IMR-90 (cell line): ENCODE measurements at regions not wholly inside any gene's neighbourhood (a gene's known extent, or its start where the extent isn't known, plus 50 kb on each side); places are given as distances from the start of the nearest gene placed in this dataset.
"Not testable (repeated sequence)": the region's sequence is repeated elsewhere in the genome, so short reads cannot be mapped to it uniquely, and the experiment has no call there.

Source experiments
- ATAC-seq: fragments of 200-7000 bp; cut with Tn5 transposase; 2 replicates; pipeline ENCODE4 v1.9.1; 2020; ENCODE audit warnings: low read depth, mild to moderate bottlenecking, moderate library complexity
- BruUV-seq: library from RNA; stranded (reverse); fragments of 400-500 nt; replicated peaks from 2 replicates; lab custom pipeline; 2021; lab: Mats Ljungman, UMichigan
- CTCF ChIA-PET: fragments of 300-600 bp; formaldehyde crosslinking; extraction: SDS; loops from one replicate; lab custom pipeline; 2021; ENCODE audit warnings: antibody characterized with exemption; lab: Yijun Ruan, JAX
- POLR2A ChIA-PET: fragments of 300-600 bp; sonication (Branson Sonifier 250); formaldehyde crosslinking; loops from one replicate; lab custom pipeline; 2022; ENCODE audit warnings: antibody characterized with exemption; ENCODE audit not compliant: unreplicated experiment; lab: Charles Lee
- DNase-seq: peaks from one replicate; pipeline ENCODE4 v3.0.0; 2013
- H2AFZ ChIP-seq: replicated peaks from 2 replicates; pipeline ENCODE3; 2013; ENCODE audit warnings: low read length, mild to moderate bottlenecking; ENCODE audit not compliant: poor library complexity
- H2AK5ac ChIP-seq: 2 replicates; pipeline ENCODE4 v1.6.1; 2013; ENCODE audit warnings: low read depth, low read length, inconsistent platforms
- H2AK9ac ChIP-seq: replicated peaks from 2 replicates; pipeline ENCODE3; 2013; ENCODE audit warnings: mild to moderate bottlenecking, low read depth, low read length, moderate library complexity; ENCODE audit not compliant: poor library complexity
- H2BK120ac ChIP-seq: 2 replicates; pipeline ENCODE4 v1.6.1; 2013; ENCODE audit warnings: low read depth, low read length, inconsistent platforms
- H2BK15ac ChIP-seq: 3 replicates; pipeline ENCODE4 v1.6.1; 2013; ENCODE audit warnings: low read depth, low read length, inconsistent platforms
- H2BK20ac ChIP-seq: 2 replicates; pipeline ENCODE4 v1.6.1; 2013; ENCODE audit warnings: low read depth, mild to moderate bottlenecking, inconsistent platforms, low read length, moderate library complexity
- H2BK5ac ChIP-seq: 2 replicates; pipeline ENCODE4 v1.6.1; 2013; ENCODE audit warnings: mild to moderate bottlenecking, low read depth, low read length, inconsistent platforms; ENCODE audit not compliant: poor library complexity, severe bottlenecking
- H3K14ac ChIP-seq: replicated peaks from 2 replicates; pipeline ENCODE4 v1.6.1; 2013; ENCODE audit warnings: low read depth, low read length, inconsistent platforms
- H3K18ac ChIP-seq: 2 replicates; pipeline ENCODE4 v1.6.1; 2013; ENCODE audit warnings: low read depth, low read length, control low read depth
- H3K23ac ChIP-seq: 2 replicates; pipeline ENCODE4 v1.6.1; 2013; ENCODE audit warnings: low read depth, low read length, inconsistent platforms
- H3K27ac ChIP-seq: 2 replicates; pipeline ENCODE4 v1.5.1; 2013; ENCODE audit warnings: mild to moderate bottlenecking, control low read depth, low read length; ENCODE audit not compliant: insufficient read depth
- H3K27me3 ChIP-seq: 2 replicates; pipeline ENCODE4 v1.6.1; 2013; ENCODE audit warnings: low read length; ENCODE audit not compliant: control insufficient read depth, insufficient read depth
- H3K36me3 ChIP-seq: 2 replicates; pipeline ENCODE4 v1.6.1; 2013; ENCODE audit warnings: low read length, mixed read lengths; ENCODE audit not compliant: control insufficient read depth, insufficient read depth
- H3K4ac ChIP-seq: 2 replicates; pipeline ENCODE4 v1.6.1; 2013; ENCODE audit warnings: low read depth, low read length, inconsistent platforms
- H3K4me1 ChIP-seq: 2 replicates; pipeline ENCODE4 v1.6.1; 2013; ENCODE audit warnings: low read length, mixed read lengths; ENCODE audit not compliant: control insufficient read depth, insufficient read depth
- H3K4me2 ChIP-seq: 2 replicates; pipeline ENCODE4 v1.6.1; 2013; ENCODE audit warnings: low read depth, mild to moderate bottlenecking, control low read depth, low read length, moderate library complexity
- H3K4me3 ChIP-seq: 2 replicates; pipeline ENCODE4 v1.5.1; 2013; ENCODE audit warnings: low read depth, mild to moderate bottlenecking, control low read depth, low read length, moderate library complexity; ENCODE audit not compliant: insufficient read depth
- H3K56ac ChIP-seq: 2 replicates; pipeline ENCODE4 v1.6.1; 2013; ENCODE audit warnings: low read length, inconsistent platforms; ENCODE audit not compliant: insufficient read depth; ENCODE audit errors: extremely low read depth
- H3K79me1 ChIP-seq, 2 experiments: 2 replicates each; pipeline ENCODE4 v1.6.1; 2013; ENCODE audit warnings: low read length in 2 of 2, inconsistent platforms in 1 of 2, low read depth in 1 of 2
- H3K9ac ChIP-seq: 2 replicates; pipeline ENCODE4 v1.6.1; 2013; ENCODE audit warnings: low read depth, low read length, control low read depth
- H3K9me1 ChIP-seq: 2 replicates; pipeline ENCODE4 v1.6.1; 2013; ENCODE audit warnings: low read length, inconsistent platforms; ENCODE audit not compliant: insufficient read depth
- H3K9me3 ChIP-seq: 2 replicates; pipeline ENCODE4 v1.6.1; 2013; ENCODE audit warnings: low read length; ENCODE audit not compliant: control insufficient read depth, insufficient read depth
- H4K20me1 ChIP-seq: 2 replicates; pipeline ENCODE4 v1.6.1; 2013; ENCODE audit warnings: low read length, inconsistent platforms; ENCODE audit not compliant: insufficient read depth
- H4K5ac ChIP-seq: 2 replicates; pipeline ENCODE4 v1.6.1; 2013; ENCODE audit warnings: mild to moderate bottlenecking, low read depth, low read length, control low read depth
- H4K8ac ChIP-seq, 2 experiments: 2 replicates each; pipeline ENCODE4 v1.6.1; 2013; ENCODE audit warnings: low read depth in 2 of 2, low read length in 2 of 2, control low read depth in 1 of 2, inconsistent platforms in 1 of 2
- H4K91ac ChIP-seq: 2 replicates; pipeline ENCODE4 v1.6.1; 2013; ENCODE audit warnings: low read depth, low read length, inconsistent platforms; ENCODE audit not compliant: insufficient read depth
- WGBS, 2 experiments: methylation state at CpG; one replicate each; pipeline versions ENCODE4 v1.1.5 to v1.1.7; 2013; ENCODE audit warnings: missing lambda C conversion rate in 2 of 2; ENCODE audit not compliant: insufficient read length in 1 of 2; ENCODE audit errors: extremely low coverage in 2 of 2; 5-methylcytosine and 5-hydroxymethylcytosine counted together
- dilution Hi-C: fragments of 300-500 bp; cut with HindIII; formaldehyde crosslinking; loops from one replicate; pipeline ENCODE4 v1.14.3; 2018; ENCODE audit warnings: low sequenced_read_pairs; ENCODE audit not compliant: unreplicated experiment
- in situ Hi-C: fragments of 300-500 bp; cut with MboI; formaldehyde crosslinking; loops from 3 replicates; pipeline ENCODE4 v1.14.3; 2019; ENCODE audit warnings: low sequenced_read_pairs, inconsistent platforms, mixed read lengths
- intact Hi-C: fragments of 100-400 bp; cut with micrococcal nuclease; formaldehyde crosslinking; loops from 2 replicates; pipeline ENCODE4 v1.10.0; 2022

DNA sequence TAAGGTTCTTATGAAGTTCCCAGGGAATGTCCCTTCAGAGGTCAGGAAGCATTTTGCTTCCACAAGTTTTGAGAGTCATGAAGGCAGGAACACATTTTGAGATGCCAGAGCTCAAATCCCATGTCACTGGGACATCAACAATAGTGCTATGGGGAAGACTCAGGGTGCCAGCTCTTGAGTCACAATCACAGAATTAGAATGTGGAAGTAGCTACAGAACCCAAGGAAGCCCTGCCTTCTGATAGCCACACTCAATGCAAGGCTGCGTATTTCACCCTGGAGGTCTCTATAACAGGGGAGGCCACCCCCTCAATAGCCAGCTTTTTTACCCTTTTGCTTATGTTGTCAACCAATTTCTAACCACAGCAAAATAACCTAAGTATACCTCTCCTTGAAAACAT lies 145.6 kb downstream of the FAM72C start:
- H3K9me3 ChIP-seq, H4K5ac ChIP-seq, ATAC-seq, H3K9me1 ChIP-seq, H2AK9ac ChIP-seq, H4K20me1 ChIP-seq, H3K9ac ChIP-seq, H4K8ac ChIP-seq, H3K4ac ChIP-seq, H2AFZ ChIP-seq, H3K4me2 ChIP-seq, POLR2A ChIA-PET, H2BK120ac ChIP-seq, DNase-seq, H3K4me3 ChIP-seq, H2BK5ac ChIP-seq, H3K56ac ChIP-seq, H2AK5ac ChIP-seq, H4K91ac ChIP-seq, dilution Hi-C loops, H3K36me3 ChIP-seq, in situ Hi-C loops, BruUV-seq, H3K79me1 ChIP-seq, H2BK20ac ChIP-seq, H3K4me1 ChIP-seq, H3K27ac ChIP-seq, H2BK15ac ChIP-seq, intact Hi-C loops, CTCF ChIA-PET, H3K18ac ChIP-seq, H3K27me3 ChIP-seq, H3K23ac ChIP-seq, H3K14ac ChIP-seq: not testable (repeated sequence)
- WGBS, 2 experiments = no CpG with 5 or more reads among the region's 1 CpG

DNA sequence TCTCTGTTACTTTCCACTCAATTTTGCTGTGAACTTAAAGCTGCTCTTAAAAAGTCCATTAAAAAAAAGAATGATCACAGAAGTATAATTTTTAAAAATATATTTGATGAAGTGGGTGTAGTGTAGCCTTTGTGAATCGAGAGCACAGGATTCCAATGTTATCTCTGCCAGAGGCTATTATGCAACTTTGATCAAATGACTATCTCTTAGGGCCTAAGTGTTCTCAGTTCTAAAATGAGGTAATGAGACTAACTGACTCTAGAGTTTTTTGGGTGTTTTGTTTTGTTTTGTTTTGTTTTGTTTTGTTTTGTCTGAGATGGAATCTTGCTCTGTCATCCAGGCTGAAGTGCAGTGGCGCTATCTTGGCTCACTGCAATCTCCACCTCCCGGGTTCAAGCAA lies 147.5 kb downstream of the FAM72C start:
- H3K79me1 ChIP-seq, intact Hi-C loops, CTCF ChIA-PET, H2AFZ ChIP-seq, H3K9ac ChIP-seq, H3K18ac ChIP-seq, H3K23ac ChIP-seq, POLR2A ChIA-PET, H4K91ac ChIP-seq, H3K9me3 ChIP-seq, H3K56ac ChIP-seq, H2AK9ac ChIP-seq, H3K4me1 ChIP-seq, H3K4me3 ChIP-seq, DNase-seq, H3K27me3 ChIP-seq, H2BK20ac ChIP-seq, H4K20me1 ChIP-seq, H4K5ac ChIP-seq, H3K9me1 ChIP-seq, H4K8ac ChIP-seq, BruUV-seq, H3K27ac ChIP-seq, ATAC-seq, H3K4me2 ChIP-seq, H2BK15ac ChIP-seq, dilution Hi-C loops, H2AK5ac ChIP-seq, H3K36me3 ChIP-seq, H3K14ac ChIP-seq, in situ Hi-C loops, H3K4ac ChIP-seq, H2BK120ac ChIP-seq, H2BK5ac ChIP-seq: not testable (repeated sequence)
- no CpG with 5 or more reads among the region's 3 CpGs for WGBS, 2 experiments
